HL-60 (cell line): ENCODE measurements at regions not wholly inside any gene's neighbourhood (a gene's known extent, or its start where the extent isn't known, plus 50 kb on each side); places are given as distances from the start of the nearest gene placed in this dataset.

Experiments used
- DNase-seq, 2 experiments: peaks; one replicate each; pipeline ENCODE4 v3.0.0-alpha.2; 2010 to 2020; ENCODE audit warnings: low read depth in 1 of 2, low spot score in 1 of 2
- H3K27ac ChIP-seq: fragments of 250-450 bp; sonication (Bioruptor Pico); replicated peaks from 2 replicates; pipeline ENCODE4 v1.5.1; 2020; ENCODE audit warnings: mild to moderate bottlenecking, moderate library complexity
- H3K27me3 ChIP-seq: fragments of 250-450 bp; sonication (Bioruptor Pico); 2 replicates; pipeline ENCODE4 v1.5.1; 2021; ENCODE audit warnings: mild to moderate bottlenecking, moderate library complexity; ENCODE audit not compliant: insufficient read depth, poor library complexity, severe bottlenecking
- H3K4me3 ChIP-seq: replicated peaks from 2 replicates; pipeline ENCODE4 v1.5.1; 2011; ENCODE audit warnings: mild to moderate bottlenecking, control low read depth, low read length; ENCODE audit not compliant: insufficient read depth
- GABPA ChIP-seq: IDR thresholded peaks from 2 replicates; pipeline ENCODE4 v1.6.1; 2012; ENCODE audit warnings: low read depth
- POLR2AphosphoS5 ChIP-seq: IDR thresholded peaks from 2 replicates; pipeline ENCODE4 v1.6.1; 2012; ENCODE audit warnings: low read depth
- SPI1 ChIP-seq: IDR thresholded peaks from 2 replicates; pipeline ENCODE4 v1.6.1; 2012; ENCODE audit warnings: low read depth, mild to moderate bottlenecking, borderline replicate concordance
- TF ChIP-seq, protein P1 (sequence below): IDR thresholded peaks from one replicate; pipeline ENCODE4 v1.5.1; 2011; ENCODE audit warnings: low read length, control low read depth, inconsistent platforms; ENCODE audit not compliant: insufficient read depth
- TF ChIP-seq, protein P2 (sequence below): IDR thresholded peaks from 2 replicates; pipeline ENCODE4 v1.6.1; 2012; ENCODE audit warnings: low read depth; ENCODE audit not compliant: insufficient replicate concordance

DNA sequence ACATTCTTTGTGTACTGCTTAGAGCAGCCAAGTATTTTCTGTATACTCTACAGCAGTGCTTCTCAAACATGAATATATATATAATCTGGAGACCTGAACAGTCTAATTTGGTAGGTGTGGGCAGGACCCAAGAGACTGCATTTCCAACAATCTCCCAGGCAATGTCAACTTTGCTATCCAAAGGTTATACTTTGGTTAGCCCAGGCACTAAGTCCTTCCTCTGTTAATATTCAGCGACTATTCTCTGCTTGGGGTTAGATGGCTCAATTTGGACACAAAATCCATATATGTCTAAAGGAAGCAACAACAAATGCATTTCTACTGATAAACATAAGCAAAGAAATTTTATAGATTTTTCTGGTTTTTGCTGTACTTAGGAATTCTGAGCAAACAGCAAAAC lies 480.0 kb upstream of the RPS6KA3 start:
- no peak for DNase-seq
- Histone ChIP-seq H3K27me3 (no peaks in the 10 kb centered on the region), H3K27ac (no peak overlapping the region), H3K4me3 (no peak overlapping the region)
- TF ChIP-seq, protein P1, sequence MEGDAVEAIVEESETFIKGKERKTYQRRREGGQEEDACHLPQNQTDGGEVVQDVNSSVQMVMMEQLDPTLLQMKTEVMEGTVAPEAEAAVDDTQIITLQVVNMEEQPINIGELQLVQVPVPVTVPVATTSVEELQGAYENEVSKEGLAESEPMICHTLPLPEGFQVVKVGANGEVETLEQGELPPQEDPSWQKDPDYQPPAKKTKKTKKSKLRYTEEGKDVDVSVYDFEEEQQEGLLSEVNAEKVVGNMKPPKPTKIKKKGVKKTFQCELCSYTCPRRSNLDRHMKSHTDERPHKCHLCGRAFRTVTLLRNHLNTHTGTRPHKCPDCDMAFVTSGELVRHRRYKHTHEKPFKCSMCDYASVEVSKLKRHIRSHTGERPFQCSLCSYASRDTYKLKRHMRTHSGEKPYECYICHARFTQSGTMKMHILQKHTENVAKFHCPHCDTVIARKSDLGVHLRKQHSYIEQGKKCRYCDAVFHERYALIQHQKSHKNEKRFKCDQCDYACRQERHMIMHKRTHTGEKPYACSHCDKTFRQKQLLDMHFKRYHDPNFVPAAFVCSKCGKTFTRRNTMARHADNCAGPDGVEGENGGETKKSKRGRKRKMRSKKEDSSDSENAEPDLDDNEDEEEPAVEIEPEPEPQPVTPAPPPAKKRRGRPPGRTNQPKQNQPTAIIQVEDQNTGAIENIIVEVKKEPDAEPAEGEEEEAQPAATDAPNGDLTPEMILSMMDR, result no peak
- no peak for TF ChIP-seq POLR2AphosphoS5
- TF ChIP-seq, protein P2, sequence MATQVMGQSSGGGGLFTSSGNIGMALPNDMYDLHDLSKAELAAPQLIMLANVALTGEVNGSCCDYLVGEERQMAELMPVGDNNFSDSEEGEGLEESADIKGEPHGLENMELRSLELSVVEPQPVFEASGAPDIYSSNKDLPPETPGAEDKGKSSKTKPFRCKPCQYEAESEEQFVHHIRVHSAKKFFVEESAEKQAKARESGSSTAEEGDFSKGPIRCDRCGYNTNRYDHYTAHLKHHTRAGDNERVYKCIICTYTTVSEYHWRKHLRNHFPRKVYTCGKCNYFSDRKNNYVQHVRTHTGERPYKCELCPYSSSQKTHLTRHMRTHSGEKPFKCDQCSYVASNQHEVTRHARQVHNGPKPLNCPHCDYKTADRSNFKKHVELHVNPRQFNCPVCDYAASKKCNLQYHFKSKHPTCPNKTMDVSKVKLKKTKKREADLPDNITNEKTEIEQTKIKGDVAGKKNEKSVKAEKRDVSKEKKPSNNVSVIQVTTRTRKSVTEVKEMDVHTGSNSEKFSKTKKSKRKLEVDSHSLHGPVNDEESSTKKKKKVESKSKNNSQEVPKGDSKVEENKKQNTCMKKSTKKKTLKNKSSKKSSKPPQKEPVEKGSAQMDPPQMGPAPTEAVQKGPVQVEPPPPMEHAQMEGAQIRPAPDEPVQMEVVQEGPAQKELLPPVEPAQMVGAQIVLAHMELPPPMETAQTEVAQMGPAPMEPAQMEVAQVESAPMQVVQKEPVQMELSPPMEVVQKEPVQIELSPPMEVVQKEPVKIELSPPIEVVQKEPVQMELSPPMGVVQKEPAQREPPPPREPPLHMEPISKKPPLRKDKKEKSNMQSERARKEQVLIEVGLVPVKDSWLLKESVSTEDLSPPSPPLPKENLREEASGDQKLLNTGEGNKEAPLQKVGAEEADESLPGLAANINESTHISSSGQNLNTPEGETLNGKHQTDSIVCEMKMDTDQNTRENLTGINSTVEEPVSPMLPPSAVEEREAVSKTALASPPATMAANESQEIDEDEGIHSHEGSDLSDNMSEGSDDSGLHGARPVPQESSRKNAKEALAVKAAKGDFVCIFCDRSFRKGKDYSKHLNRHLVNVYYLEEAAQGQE, result no peak
- no peak for TF ChIP-seq GABPA
- no peak for TF ChIP-seq SPI1

DNA sequence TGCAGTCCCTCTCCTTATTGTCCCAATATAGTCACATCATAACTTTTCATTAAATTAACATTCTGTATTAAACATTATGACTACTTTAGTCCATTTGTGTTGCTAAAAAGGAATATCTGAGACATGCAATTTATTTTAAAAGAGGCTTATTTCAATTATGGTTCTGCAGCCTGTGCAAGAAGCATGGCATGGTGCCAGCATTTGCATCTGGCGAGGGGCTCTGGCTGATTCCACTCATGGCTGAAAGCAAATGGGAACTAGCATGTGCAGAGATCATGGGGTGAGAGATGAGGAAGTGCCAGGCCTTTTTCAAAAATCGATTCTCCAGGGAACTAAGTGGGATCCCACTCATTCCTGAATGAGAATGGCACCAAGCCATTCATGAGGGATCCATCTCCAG lies 476.3 kb upstream of the RPS6KA3 start:
- no peak overlapping the region for H3K27ac ChIP-seq
- DNase-seq, result no peak
- H3K27me3 ChIP-seq, result no peaks in the 10 kb centered on the region
- TF ChIP-seq GABPA (no peak), POLR2AphosphoS5 (no peak), SPI1 (no peak)
- TF ChIP-seq, protein P2, result no peak
- TF ChIP-seq, protein P1, result no peak
- H3K4me3 ChIP-seq, result no peak overlapping the region

DNA sequence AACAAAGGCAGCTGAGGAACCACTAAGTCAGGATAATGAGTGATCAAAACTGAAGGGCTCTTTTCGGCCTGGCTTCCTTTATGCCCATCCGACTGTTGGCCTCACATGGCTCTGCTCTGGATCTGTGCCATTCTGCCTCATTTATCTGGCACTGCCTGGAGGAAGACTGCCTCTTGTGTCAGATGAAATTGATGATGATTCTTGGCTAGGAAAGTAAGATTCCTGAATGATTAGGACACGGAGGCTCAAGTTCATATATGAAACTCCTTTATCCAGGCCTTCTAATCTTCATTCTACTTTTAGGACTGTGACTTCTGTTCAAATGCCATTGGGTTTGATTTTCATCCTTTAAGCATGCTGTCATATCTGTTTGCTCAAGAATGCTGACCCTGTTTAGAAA lies 475.4 kb upstream of the RPS6KA3 start:
- H3K27ac ChIP-seq, result no peak overlapping the region
- DNase-seq, result no peak
- TF ChIP-seq SPI1, result no peak
- TF ChIP-seq, protein P2, result no peak
- no peak for TF ChIP-seq POLR2AphosphoS5
- TF ChIP-seq, protein P1, result no peak
- no peak for TF ChIP-seq GABPA
- H3K27me3 ChIP-seq, result no peaks in the 10 kb centered on the region
- no peak overlapping the region for H3K4me3 ChIP-seq
